DMS 273 (cell line): ENCODE measurements at regions not wholly inside any gene's neighbourhood (a gene's known extent, or its start where the extent isn't known, plus 50 kb on each side); places are given as distances from the start of the nearest gene placed in this dataset.

Source experiments
- DNase-seq: peaks from one replicate; lab custom pipeline; 2025; ENCODE audit not compliant: unreplicated experiment; lab: John Stamatoyannopoulos, UW

DNA sequence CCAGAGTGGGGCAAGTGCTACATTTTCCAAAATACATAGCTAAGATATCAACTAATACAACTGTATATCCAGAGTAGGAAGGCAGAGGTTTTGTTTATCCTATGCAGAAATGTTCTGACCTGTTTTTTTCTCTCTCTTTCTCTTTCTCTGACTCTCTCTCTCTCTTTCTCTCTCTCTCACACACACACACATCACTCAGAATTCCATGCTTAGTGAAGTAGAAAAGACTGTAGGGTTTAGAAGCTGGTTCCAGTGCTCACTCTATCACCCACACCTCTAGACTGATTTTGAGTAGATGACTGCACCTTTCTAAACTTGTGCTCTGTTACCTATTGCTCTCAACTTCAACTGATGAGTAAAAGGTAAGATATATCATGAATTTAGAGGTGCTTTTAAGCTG, 356.7 kb downstream of the LRIG3 start:
- DNase-seq: no peak

DNA sequence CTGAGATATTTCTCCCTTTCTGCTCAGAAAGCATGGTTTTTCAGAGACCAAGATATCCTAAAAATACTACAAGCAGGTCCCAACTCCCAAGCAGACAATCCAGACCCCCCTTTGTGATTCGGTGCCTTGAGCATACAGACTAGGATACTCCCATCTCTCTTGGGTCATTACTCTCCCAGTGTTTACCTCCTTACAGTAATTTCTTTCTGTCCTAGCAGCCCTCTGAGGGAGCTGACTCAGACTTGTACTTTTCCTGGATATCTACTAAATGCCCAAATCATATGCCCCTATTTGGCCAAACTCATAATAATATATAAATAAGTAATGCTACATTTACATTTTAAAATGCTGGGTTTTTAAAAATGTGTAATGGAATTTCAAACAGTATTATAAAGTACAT, 355.6 kb downstream of the LRIG3 start:
- no peak for DNase-seq

DNA sequence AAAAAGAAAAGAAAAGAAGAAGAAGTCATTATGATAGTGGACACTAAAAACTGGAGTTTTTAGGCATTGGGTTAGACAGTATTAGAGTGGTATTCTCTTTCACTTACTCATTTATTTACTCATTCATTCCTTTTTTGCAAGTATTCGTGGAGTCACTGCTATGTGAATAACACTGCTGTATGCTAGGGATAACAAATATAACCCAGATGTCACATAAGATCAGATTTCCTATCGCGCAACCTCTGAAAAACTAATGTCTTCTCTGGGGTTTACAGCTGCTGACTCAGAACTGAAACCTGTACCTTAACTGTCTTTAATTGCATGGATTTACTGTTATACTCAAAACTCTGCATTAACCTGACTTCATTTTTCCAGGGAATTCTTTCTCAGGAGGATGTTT, 353.7 kb downstream of the LRIG3 start:
- DNase-seq: peak; percentile 54

DNA sequence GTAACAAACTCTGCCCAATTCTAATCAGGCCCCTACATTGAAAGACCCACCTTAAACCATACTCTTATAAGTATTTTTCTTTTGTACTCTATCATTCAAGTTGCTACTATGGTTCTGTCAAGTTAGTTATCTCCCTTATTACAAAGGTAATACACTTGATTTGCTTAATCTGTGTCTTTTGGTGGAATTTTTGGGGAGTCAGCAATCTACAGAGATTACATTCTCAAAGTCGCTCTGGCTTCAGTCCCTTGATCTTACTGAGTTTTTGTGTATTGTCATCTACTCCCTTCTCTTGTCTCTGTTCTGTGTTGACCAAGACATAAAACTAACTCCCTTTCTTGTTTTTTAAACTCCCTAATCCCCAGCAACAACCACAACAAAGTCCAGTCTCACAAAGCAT, 353.1 kb downstream of the LRIG3 start:
- DNase-seq: no peak

DNA sequence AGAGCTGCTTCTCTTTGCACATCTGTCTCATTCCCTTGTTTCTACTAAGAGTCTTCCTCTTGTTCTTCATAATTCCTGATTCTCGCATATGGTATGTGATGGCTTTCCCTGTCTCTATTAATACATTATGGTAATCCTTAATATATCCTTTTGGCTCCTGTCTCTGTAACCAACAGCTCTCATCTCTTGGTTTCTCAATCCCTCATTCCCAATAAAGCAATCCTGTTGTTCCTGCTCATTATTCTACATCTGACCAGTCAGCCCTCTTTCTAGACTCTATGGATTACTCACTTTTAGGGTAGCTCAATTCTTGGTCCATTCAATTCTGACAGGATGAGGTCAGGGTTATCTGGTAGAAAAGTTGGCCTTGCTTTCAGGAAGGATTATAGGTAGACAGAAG, 349.9 kb downstream of the LRIG3 start:
- DNase-seq: no peak

DNA sequence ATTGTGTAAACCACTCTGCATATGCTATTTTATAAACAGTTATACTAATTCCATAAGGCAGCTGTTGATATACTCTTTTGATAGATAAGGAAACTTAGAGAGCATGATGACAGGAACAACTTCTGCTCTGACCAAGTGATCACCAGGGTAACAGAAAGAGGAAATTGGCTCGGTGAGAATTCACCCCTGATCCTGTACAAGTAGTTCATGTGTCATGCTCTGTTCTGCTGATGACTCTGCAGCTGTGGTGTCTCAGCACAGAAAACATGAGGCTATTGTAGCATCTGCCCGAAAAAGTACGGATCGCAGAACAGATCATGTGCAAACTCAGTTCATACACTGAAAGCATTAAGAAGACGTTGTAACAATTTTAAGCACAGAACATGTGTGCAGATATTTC, 345.0 kb downstream of the LRIG3 start:
- DNase-seq: no peak

DNA sequence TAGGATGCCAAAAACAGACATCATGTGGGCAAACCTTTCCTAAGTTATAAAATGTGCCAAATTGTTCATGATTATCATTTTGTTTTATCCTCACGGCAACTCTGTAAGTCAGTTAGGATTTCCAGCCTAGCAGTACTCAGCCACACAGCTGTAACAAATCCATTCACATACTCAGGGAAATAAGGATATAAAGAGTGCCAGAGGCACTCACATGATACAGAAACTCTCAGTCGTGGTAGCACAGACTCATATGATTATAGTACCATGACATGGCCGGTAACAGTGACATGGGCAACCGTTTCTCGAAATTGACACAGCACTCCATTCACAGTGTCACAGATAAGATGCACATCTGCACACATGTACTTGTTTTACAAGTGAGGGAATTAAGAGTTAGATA, 344.2 kb downstream of the LRIG3 start:
- DNase-seq: no peak

DNA sequence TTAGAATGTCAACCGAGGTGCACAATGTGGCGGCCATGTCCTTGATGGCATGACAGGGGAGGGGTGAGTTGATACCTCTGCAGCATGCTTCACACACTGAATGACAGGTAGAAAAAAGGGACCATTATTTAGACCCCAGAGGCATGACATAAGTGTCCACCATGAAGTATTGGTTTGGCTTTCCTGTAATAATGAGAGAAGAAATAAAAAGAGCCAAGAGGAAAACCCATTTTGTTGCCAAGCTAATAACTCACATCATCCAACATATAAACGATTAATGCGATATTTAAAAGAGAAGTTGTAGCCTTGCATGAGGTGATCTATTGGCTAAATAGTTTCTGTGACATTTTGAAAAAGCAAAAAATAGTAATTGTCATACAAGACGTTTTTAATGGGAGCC, 343.4 kb downstream of the LRIG3 start:
- no peak for DNase-seq

DNA sequence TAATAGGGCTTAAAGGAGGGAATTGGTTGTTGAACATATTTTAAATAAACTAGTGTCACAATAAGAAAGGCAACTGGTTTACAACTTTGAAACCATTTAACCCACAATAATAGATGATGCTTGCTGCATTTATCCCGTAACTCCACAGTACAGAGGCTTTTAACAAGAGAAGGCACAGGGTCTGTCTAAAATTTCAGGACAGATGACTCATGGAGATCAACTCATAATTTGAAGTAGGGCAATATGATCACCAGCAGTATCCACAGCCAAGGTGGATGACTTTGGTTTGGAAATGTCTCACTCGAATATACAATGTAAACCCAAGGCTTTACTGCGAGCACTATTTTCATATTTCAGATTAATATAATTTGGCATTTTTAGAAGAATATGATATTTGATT, 340.2 kb downstream of the LRIG3 start:
- no peak for DNase-seq

DNA sequence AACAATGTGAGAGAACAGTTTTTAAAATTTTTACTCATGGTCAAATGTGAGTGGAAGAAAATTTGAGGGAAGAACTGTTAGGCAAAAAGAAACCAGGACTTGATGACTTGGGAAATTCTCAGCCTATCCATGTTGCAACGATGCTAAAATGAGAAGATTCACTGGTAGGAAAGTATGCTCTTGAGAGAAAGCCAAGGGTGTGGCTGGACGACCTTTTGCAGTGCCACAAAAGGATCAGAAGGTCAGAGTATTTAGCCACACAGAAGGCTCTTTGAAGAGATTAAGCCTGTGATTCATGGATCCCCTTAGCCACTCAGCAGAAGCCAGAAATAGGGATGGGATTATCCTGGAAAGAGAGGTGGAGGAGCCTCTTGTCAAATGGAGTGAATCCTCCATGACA, 336.8 kb downstream of the LRIG3 start:
- no peak for DNase-seq

DNA sequence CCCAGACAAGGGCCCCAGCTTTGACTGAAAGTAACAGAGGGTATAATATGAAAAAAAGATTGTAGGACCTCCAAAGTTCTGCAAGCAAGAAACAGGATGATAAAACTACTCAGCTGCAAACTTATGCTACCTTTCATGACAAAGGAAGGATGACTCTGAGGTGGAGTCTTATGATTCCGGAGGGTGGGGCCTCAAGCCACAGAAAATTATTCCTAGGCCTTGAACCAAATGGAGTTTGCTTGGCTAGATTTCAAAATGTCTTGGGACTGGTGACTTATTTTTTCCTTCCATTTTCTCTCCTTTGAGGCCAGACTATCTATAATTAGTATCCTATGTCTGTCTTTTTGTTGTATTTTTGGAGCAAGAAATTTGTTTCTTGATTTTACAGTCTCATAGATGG, 336.4 kb downstream of the LRIG3 start:
- DNase-seq: no peak

DNA sequence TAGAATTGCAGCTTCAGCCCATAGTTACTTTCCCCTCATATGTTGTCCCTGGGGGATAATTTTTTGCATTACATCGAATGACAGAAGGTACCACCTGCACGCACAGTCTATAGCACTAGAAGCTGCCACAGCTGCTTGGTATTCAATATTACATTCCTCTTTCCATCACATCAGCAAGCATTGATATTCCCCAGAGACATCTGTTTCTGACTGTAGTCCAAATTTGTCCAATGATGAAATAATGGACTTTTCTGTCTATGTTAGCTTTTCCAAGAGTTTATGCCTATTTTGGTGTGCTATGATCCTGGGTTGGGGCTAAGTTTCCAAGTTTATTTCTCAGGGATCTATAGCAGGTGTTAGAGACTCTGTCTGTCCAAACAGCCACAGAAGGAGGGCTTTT, 335.4 kb downstream of the LRIG3 start:
- DNase-seq: peak; percentile 20

DNA sequence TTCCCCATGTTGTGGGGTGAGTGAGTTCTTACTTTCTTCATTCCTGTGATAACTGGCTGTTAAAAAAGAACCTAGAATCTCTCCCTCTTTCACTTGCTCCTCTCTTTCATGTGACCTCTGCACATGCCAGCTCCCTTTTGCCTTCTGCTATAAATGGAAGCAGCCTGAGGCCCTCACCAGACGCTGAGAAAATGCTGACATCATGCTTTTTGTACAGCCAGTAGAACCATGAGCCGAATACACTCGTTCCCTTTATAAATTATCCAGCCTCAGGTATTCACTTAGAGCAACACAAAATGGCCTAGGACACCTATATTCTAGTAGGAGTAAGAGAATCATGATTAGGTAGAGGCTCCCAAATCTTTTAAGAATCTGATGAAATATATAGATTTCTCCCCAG, 333.5 kb downstream of the LRIG3 start:
- no peak for DNase-seq

DNA sequence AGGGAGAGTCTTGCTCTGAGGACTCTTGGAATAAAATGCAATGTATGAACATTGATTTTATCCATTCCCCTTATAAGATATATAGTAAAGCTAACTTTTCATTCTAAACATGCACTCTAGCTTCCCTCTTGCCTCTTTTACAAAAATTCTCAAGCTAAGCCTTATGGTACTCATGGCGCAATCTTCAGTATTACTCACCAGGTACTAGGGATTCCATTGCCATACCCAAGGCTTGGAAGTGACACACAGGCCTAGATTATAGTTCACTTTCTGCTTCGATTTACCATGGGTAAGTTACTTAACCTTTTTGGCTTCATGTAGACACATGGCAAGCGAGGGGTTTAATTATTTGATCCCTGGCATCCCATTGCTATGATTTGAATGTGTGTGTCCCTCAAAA, 331.5 kb downstream of the LRIG3 start:
- DNase-seq: no peak

DNA sequence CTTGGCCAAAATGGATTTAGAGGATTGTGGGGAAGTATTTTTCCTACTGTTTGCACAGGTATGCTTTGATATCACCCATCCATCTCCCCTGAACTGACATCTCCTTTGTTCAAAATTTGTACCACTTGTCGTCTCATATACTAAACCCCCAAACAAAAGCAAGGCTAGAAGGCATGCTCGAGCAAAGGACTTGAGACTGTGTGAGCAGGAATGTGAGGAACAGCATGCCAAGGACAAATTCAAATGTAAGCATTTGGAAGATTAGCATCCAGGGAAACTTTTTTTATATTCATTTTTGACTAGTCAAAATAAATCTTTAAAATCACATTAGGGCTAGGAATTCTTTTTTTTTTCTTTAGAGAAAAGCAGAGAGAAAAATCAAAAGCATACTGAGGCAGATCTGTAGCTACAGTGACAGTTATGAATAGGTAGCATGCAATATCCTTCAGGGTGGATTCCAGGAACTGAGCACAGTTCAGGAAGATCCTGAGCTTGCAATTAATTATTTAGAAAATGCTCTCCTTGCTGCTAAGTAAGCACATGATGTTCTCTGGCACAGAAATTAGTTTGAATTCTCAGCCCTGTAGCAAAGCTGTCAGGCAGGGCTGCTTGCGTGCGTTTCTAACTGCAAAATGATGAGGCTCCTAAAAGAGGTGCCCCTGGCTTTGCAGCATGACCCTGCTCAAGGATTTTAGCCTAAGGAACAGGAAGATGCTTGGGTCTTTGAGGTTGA, 327.7 kb downstream of the LRIG3 start:
- DNase-seq: no peak

DNA sequence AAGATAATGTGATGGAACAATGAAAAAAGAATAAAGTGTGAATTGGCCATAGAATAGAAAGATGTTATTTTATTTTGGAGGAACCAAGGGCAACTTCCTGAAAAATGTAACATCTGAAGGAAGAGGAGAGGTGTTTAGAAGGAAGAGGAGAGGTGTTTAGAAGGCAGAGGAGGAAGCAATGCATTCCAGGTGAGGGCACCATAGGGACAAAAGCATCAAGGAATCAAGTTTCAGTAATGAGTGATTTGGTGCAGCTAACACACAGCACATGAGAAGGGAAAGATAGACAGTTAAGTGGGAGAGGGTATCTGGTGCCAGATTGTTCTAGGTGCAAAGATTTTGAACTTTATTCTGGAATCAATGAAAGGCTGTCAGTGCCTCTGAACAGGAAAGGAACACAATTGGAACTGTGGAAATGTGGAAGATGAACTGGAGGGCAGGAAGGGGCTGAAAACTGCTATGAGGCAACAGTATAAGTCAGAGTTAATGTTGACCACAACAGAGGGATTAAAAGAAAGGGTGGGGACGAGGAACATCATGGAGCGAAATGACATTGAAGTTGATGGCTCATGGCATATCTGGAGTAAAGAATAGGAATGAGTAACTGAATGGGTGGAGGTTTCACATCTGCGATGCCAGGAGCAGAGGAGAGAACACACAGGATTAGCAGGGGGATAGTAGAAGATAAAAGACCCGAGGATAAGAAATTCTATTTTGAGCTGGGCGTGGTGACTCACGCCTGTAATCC, 326.6 kb downstream of the LRIG3 start:
- peak; percentile 0 for DNase-seq

DNA sequence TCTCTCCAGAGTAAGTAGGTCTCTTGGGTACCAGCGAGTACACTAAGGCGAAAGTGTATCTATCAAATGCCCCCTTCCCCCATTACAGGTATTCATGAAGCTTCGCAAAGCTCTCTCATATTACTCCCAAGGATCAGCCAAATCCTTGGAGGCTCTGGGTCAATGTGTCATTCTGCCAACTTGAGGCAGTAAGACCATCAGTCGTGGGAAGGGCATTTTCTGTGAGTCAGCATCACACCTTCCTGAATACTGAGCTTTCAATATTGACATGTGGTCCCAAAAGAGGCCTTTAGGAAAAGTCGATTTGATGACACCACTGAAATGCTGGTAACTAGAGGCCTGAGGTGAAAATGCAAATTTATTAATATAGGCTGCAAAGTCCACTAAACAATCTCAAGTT, 323.9 kb downstream of the LRIG3 start:
- no peak for DNase-seq

DNA sequence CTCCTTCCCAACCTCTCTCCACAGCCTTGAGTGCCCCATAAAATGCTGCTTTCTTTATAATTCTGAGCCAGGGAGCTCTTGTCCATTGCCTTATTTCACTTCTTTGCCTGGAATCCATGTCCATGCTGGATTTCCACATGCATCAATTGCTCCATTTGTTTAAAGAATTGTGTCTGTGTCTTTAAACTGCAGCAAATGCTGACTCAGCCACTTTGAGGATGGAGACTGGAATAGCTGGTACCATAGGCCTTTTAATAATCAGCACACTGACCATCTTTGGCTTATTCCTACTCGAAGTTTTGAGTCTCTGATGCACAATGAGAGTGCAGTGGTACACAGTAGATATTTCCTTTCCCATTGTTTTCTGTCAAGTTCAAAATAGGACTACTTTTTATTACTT, 318.8 kb downstream of the LRIG3 start:
- DNase-seq: no peak

DNA sequence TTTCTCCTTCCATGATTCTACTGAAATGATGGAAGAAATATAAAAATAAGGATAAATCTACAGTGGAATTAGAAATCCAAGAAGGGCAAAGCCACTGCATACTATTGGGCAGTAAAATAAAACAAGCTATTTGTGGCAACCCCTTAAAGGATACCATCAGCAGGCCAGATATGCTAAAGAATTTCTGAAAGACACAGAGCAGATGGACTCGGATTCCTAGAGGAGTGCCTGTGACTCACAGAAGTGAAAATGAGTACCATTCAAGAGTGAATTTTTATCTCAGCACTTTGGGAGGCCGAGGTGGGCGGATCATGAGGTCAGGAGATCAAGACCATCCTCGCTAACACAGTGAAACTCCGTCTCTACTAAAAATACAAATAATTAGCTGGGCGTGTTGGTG, 318.1 kb downstream of the LRIG3 start:
- DNase-seq: no peak

DNA sequence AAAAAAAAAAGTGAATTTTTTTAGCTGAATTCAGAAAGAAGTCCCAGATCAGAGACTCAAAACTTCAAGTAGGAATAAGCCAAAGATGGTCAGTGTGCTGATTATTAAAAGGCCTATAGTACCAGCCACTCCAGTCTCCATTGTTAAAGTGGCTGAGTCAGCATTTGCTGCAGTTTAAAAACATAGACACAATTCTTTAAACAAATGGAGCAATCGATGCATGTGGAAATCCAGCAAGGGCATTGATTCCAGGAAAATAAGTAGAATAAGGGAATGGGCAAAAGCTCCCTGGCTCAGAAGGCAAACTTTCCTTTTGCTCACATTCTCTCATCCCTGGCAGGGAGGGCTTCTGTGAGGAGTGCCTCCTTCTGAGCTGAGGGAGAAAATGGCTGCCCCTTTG, 317.6 kb downstream of the LRIG3 start:
- DNase-seq: no peak

DNA sequence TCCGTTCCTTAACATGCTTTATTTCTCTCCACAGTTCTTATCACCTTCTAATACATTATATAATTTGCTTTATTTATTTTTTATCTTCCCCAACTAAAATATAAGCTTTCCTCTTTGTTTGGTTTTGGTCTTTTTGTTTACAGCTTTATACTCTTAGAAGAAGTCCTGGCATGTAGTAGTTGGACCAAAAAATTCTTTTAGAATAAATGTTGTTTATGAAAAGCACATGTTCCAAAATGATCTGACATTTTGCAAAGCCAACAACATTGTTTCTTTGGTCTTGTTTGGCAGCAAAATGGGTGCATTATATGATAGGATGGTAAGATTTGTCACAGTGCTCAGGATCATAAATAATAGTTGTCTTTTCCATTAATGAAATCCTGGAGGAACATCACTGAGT, 312.5 kb downstream of the LRIG3 start:
- no peak for DNase-seq

DNA sequence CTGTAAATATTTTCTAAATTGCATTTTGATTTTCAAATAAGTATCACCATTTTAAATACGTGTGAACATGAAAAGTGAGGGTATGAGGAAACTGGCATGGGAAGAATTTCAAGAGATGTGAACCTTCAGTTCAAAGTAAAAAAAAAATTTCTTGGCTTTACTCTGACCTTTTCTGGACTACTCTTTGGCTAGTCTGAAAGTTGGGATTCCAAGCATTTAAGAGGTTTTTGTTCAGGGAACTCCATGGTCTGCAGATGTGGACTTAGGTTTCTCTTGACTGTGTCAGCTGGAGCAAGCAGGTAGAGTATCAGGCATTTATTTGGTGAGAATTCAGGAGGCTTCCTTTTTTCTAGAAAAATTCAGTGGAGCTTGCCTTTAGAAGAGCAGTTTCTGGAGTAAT, 311.6 kb downstream of the LRIG3 start:
- DNase-seq: no peak

DNA sequence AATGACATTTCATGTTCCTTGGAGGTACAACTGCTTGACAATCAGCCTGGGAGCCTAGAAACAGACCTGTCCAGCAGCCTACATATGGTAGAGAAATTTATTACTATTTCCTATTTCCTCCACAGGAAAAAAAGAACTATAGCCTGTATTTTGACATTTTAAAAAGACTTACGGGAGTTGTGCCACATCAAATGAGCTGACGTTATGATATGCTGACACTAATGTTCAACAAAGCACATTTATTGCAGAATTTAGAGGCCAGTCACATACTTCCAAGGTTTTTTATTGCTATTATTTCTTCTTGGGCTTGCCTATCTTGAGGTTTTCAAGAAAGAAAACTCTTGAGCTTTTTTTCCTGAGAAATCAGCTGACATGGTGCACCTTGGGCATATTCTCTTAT, 305.3 kb downstream of the LRIG3 start:
- DNase-seq: no peak
